H9 (cell line): ENCODE measurements at regions not wholly inside any gene's neighbourhood (a gene's known extent, or its start where the extent isn't known, plus 50 kb on each side); places are given as distances from the start of the nearest gene placed in this dataset.
A peak's percentile ranks its signal among the peaks of the same experiment; 100 is the strongest.

Experiments used
- DNase-seq: peaks from one replicate; pipeline ENCODE4 v3.0.0-alpha.2; 2017
- H2AFZ ChIP-seq: one replicate; pipeline ENCODE4 v1.6.1; 2013; ENCODE audit warnings: mild to moderate bottlenecking, low read length, control low read depth, moderate library complexity
- H2AK5ac ChIP-seq: 2 replicates; pipeline ENCODE4 v1.6.1; 2013; ENCODE audit warnings: low read length, control low read depth, mixed read lengths; ENCODE audit not compliant: insufficient read length
- H2BK120ac ChIP-seq: one replicate; pipeline ENCODE4 v1.6.1; 2013; ENCODE audit warnings: low read depth, mild to moderate bottlenecking, low read length, control low read depth, inconsistent platforms; ENCODE audit not compliant: poor library complexity, severe bottlenecking
- H2BK12ac ChIP-seq: 2 replicates; pipeline ENCODE4 v1.6.1; 2013; ENCODE audit warnings: low read length, control low read depth, mixed read lengths, low read depth; ENCODE audit not compliant: insufficient read length
- H2BK15ac ChIP-seq: 2 replicates; pipeline ENCODE4 v1.6.1; 2013; ENCODE audit warnings: low read depth, low read length, control low read depth
- H2BK20ac ChIP-seq: one replicate; pipeline ENCODE4 v1.6.1; 2013; ENCODE audit warnings: low read depth, mild to moderate bottlenecking, low read length, control low read depth, inconsistent platforms; ENCODE audit not compliant: poor library complexity, severe bottlenecking
- H2BK5ac ChIP-seq: 2 replicates; pipeline ENCODE4 v1.6.1; 2013; ENCODE audit warnings: low read length, control low read depth, mixed read lengths; ENCODE audit not compliant: insufficient read length
- H3K14ac ChIP-seq: 2 replicates; pipeline ENCODE4 v1.6.1; 2013; ENCODE audit warnings: low read length, control low read depth; ENCODE audit not compliant: insufficient read depth
- H3K18ac ChIP-seq: 2 replicates; pipeline ENCODE4 v1.6.1; 2013; ENCODE audit warnings: low read depth, mild to moderate bottlenecking, mixed read lengths, low read length, control low read depth; ENCODE audit not compliant: insufficient read length
- H3K23ac ChIP-seq: 2 replicates; pipeline ENCODE4 v1.6.1; 2013; ENCODE audit warnings: low read length, control low read depth, mixed read lengths, low read depth; ENCODE audit not compliant: insufficient read length
- H3K23me2 ChIP-seq: 2 replicates; pipeline ENCODE4 v1.6.1; 2013; ENCODE audit warnings: low read depth, mild to moderate bottlenecking, mixed read lengths, low read length, control low read depth; ENCODE audit not compliant: insufficient read length, poor library complexity, severe bottlenecking
- H3K27ac ChIP-seq: 2 replicates; pipeline ENCODE4 v1.5.1; 2013; ENCODE audit warnings: low read length, control low read depth, mixed read lengths, low read depth; ENCODE audit not compliant: insufficient read length
- H3K27me3 ChIP-seq: 2 replicates; pipeline ENCODE4 v1.6.1; 2013; ENCODE audit warnings: low read length, control low read depth, inconsistent platforms; ENCODE audit not compliant: insufficient read depth
- H3K4ac ChIP-seq: 2 replicates; pipeline ENCODE4 v1.6.1; 2013; ENCODE audit warnings: low read depth, mild to moderate bottlenecking, control low read depth, inconsistent platforms, low read length, moderate library complexity
- H3K4me1 ChIP-seq: 2 replicates; pipeline ENCODE4 v1.6.1; 2013; ENCODE audit warnings: low read length, control low read depth, inconsistent platforms; ENCODE audit not compliant: insufficient read depth
- H3K4me2 ChIP-seq: 2 replicates; pipeline ENCODE4 v1.6.1; 2013; ENCODE audit warnings: low read length, control low read depth, mixed read lengths; ENCODE audit not compliant: insufficient read length, insufficient read depth
- H3K56ac ChIP-seq: 2 replicates; pipeline ENCODE4 v1.6.1; 2013; ENCODE audit warnings: low read depth, mild to moderate bottlenecking, mixed read lengths, low read length, control low read depth; ENCODE audit not compliant: insufficient read length
- H3K79me1 ChIP-seq: 2 replicates; pipeline ENCODE4 v1.6.1; 2013; ENCODE audit warnings: low read depth, mild to moderate bottlenecking, moderate library complexity, low read length, control low read depth, inconsistent platforms; ENCODE audit not compliant: insufficient read depth, poor library complexity, severe bottlenecking
- H3K79me2 ChIP-seq: 2 replicates; pipeline ENCODE4 v1.6.1; 2013; ENCODE audit warnings: low read length, control low read depth, inconsistent platforms; ENCODE audit not compliant: insufficient read depth
- H3K9ac ChIP-seq: 2 replicates; pipeline ENCODE4 v1.6.1; 2013; ENCODE audit warnings: low read length, control low read depth, mixed read lengths; ENCODE audit not compliant: insufficient read length; ENCODE audit errors: extremely low read depth
- H3K9me3 ChIP-seq: one replicate; pipeline ENCODE4 v1.6.1; 2013; ENCODE audit warnings: low read depth, low read length, inconsistent platforms; ENCODE audit not compliant: control insufficient read depth
- H3T11ph ChIP-seq: one replicate; pipeline ENCODE4 v1.6.1; 2013; ENCODE audit warnings: mild to moderate bottlenecking, low read length, control low read depth, inconsistent platforms
- H4K20me1 ChIP-seq: one replicate; pipeline ENCODE4 v1.6.1; 2013; ENCODE audit not compliant: control insufficient read depth, insufficient read length, insufficient read depth
- H4K5ac ChIP-seq: 2 replicates; pipeline ENCODE4 v1.6.1; 2013; ENCODE audit warnings: low read depth, mild to moderate bottlenecking, mixed read lengths, low read length, control low read depth; ENCODE audit not compliant: insufficient read length
- H4K8ac ChIP-seq: replicated peaks from 2 replicates; pipeline ENCODE4 v1.6.1; 2013; ENCODE audit warnings: low read length, control low read depth, mixed read lengths, low read depth; ENCODE audit not compliant: insufficient read length
- H4K91ac ChIP-seq: 2 replicates; pipeline ENCODE4 v1.6.1; 2013; ENCODE audit warnings: low read depth, mild to moderate bottlenecking, moderate library complexity, mixed read lengths, low read length, control low read depth; ENCODE audit not compliant: insufficient read length
- H3K27ac Mint-ChIP-seq, 3 experiments: 2 replicates in 2 of 3; 3 replicates in 1 of 3; pipeline ENCODE4 v1.8.0; 2020 to 2021; ENCODE audit warnings: mixed read lengths in 3 of 3, mild to moderate bottlenecking in 1 of 3, moderate library complexity in 1 of 3
- H3K27me3 Mint-ChIP-seq: 2 replicates; pipeline ENCODE4 v1.8.0; 2021; ENCODE audit warnings: low read depth, mild to moderate bottlenecking, moderate library complexity, mixed read lengths
- H3K36me3 Mint-ChIP-seq, 3 experiments: 2 replicates in 2 of 3; 3 replicates in 1 of 3; pipeline ENCODE4 v1.8.0; 2020 to 2021; ENCODE audit warnings: low read depth in 3 of 3, mixed read lengths in 3 of 3; ENCODE audit not compliant: insufficient read depth in 1 of 3
- H3K4me1 Mint-ChIP-seq, 2 experiments: 2 replicates each; pipeline ENCODE4 v1.8.0; 2020; ENCODE audit warnings: mixed read lengths in 2 of 2
- H3K4me3 Mint-ChIP-seq, 2 experiments: 2 replicates in 1 of 2; 3 replicates in 1 of 2; pipeline ENCODE4 v1.8.0; 2020 to 2021; ENCODE audit warnings: mild to moderate bottlenecking in 2 of 2, mixed read lengths in 2 of 2, moderate library complexity in 1 of 2
- H3K9me3 Mint-ChIP-seq, 2 experiments: 2 replicates in 1 of 2; 3 replicates in 1 of 2; pipeline ENCODE4 v1.8.0; 2020; ENCODE audit warnings: mild to moderate bottlenecking in 2 of 2, mixed read lengths in 2 of 2, moderate library complexity in 1 of 2
- CTCF ChIP-seq: fragments of 200-600 bp; sonication (generic); conservative IDR thresholded peaks from 3 replicates; pipeline ENCODE4 v1.8.0; 2021; ENCODE audit warnings: antibody characterized with exemption, mild to moderate bottlenecking
- WGBS: extraction: QIAGEN DNeasy Blood & Tissue Kit; methylation state at CpG from one replicate; pipeline ENCODE4 v1.1.7; 2013; ENCODE audit warnings: missing lambda C conversion rate, low lambda C conversion rate, mixed read lengths; ENCODE audit not compliant: insufficient read length; ENCODE audit errors: extremely low coverage; 5-methylcytosine and 5-hydroxymethylcytosine counted together

- Histone ChIP-seq H3T11ph (no peak overlapping the region), H4K20me1 (no peaks in the 10 kb centered on the region), H3K23ac (no peak overlapping the region), H3K14ac (no peak overlapping the region), H4K8ac (no peak overlapping the region), H4K5ac (no peak overlapping the region), H3K27ac (no peak overlapping the region), H3K79me2 (no peaks in the 10 kb centered on the region), H3K18ac (no peak overlapping the region), H3K79me1 (no peaks in the 10 kb centered on the region), H4K91ac (no peak overlapping the region), H2AK5ac (no peak overlapping the region), H3K23me2 (no peaks in the 10 kb centered on the region), H2BK15ac (no peak overlapping the region), H2BK120ac (no peak overlapping the region), H3K9ac (no peak overlapping the region), H2BK12ac (no peak overlapping the region), H3K4me2 (no peak overlapping the region), H3K56ac (no peak overlapping the region), H3K9me3 (no peaks in the 10 kb centered on the region), H3K4me1 (peaks cover 7% of the 10 kb centered on the region), H2BK5ac (no peak overlapping the region), H3K4ac (no peak overlapping the region), H2BK20ac (no peak overlapping the region), H3K27me3 (no peaks in the 10 kb centered on the region), H2AFZ (no peak overlapping the region)
- Mint-ChIP-seq H3K27ac (peak overlapping the region in 1 of 3 experiments; percentile 8; a peak in 1 of 7 replicates), H3K27me3 (no peaks in the 10 kb centered on the region), H3K4me1 (peaks cover 18 to 20% of the 10 kb centered on the region in 2 experiments), H3K36me3 (no peaks in the 10 kb centered on the region), H3K4me3 (no peak overlapping the region), H3K9me3 (no peaks in the 10 kb centered on the region)
- no peak for DNase-seq
- WGBS = no CpG with 5 or more reads among the region's 2 CpGs
- TF ChIP-seq CTCF = no peak
Observed at GRCh38 chr2:195410074-195410671, 246.9 kb upstream of the SLC39A10 start.
